ENCODE measurements at regions not wholly inside any gene's neighbourhood (a gene's known extent, or its start where the extent isn't known, plus 50 kb on each side); places are given as distances from the start of the nearest gene placed in this dataset.

- TF ChIP-seq, protein P1, sequence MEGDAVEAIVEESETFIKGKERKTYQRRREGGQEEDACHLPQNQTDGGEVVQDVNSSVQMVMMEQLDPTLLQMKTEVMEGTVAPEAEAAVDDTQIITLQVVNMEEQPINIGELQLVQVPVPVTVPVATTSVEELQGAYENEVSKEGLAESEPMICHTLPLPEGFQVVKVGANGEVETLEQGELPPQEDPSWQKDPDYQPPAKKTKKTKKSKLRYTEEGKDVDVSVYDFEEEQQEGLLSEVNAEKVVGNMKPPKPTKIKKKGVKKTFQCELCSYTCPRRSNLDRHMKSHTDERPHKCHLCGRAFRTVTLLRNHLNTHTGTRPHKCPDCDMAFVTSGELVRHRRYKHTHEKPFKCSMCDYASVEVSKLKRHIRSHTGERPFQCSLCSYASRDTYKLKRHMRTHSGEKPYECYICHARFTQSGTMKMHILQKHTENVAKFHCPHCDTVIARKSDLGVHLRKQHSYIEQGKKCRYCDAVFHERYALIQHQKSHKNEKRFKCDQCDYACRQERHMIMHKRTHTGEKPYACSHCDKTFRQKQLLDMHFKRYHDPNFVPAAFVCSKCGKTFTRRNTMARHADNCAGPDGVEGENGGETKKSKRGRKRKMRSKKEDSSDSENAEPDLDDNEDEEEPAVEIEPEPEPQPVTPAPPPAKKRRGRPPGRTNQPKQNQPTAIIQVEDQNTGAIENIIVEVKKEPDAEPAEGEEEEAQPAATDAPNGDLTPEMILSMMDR (IDR thresholded peaks at IDR 0.05; ENCODE audit: low read depth, low read length), result no peak
- no peak for DNase-seq
Measured at GRCh38 chr5:82624062-82624461, 345.9 kb upstream of the RPS23 start.

DNA sequence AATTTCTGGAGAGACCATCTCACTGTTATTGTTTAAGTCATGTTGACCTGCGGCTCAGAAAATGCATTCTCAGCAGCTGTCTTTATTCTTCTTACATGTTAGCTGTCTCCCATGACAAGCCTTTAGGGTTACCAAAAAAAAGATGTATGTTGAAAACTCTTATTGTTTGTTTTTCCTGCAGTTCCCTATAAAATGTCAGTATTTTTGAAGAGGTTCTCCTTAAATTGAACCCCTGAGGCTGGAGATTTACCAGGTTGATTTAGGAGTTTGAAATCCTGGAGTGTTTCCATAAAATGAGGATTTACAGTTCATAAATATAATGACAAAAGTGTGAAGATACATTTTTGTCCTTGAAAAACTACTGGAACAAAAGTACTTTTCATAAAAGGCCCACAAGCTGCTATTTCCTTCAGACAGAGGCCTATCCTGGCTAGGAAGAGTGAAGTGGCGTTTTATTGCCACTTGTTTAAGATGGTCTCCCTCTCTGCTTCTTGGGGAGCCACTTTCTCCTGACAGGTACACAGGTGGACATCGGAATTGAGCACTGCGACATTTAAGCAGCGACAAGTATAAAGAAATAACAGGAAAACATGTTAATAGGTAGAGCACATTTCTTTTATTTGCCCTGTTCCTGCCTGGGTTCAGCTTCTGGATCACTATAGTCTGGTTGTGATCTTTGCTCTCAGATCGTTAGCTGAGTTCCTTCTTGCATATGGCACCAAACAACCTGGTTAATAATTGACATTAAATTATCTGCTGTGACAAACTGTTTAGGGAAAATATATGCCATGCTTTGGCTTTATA lies 344.8 kb upstream of the RPS23 start:
- H3K27me3 ChIP-seq, result no peaks in the 10 kb centered on the region
- TF ChIP-seq, protein P1 (IDR thresholded peaks at IDR 0.05; ENCODE audit: low read depth, low read length), result no peak
- H3K4me3 ChIP-seq (ENCODE audit: low read depth, low read length), result no peak overlapping the region
- no peaks in the 10 kb centered on the region for H3K9me3 ChIP-seq
- no peak for DNase-seq
- H3K4me1 ChIP-seq, result no peaks in the 10 kb centered on the region
- no peaks in the 10 kb centered on the region for H3K36me3 ChIP-seq

More at GRCh38 chr5:82624062-82624461, 345.9 kb upstream of the RPS23 start:
- Histone ChIP-seq H3K4me3 (ENCODE audit: low read depth, low read length) (no peak overlapping the region), H3K36me3 (no peaks in the 10 kb centered on the region), H3K4me1 (no peaks in the 10 kb centered on the region), H3K27me3 (no peaks in the 10 kb centered on the region), H3K9me3 (no peaks in the 10 kb centered on the region)

- no peaks in the 10 kb centered on the region for H3K27me3 ChIP-seq
- no peaks in the 10 kb centered on the region for H3K4me1 ChIP-seq
- DNase-seq, result no peak
- H3K9me3 ChIP-seq, result no peaks in the 10 kb centered on the region
- H3K4me3 ChIP-seq (ENCODE audit: low read depth, low read length), result no peak overlapping the region
- TF ChIP-seq, protein P1 (IDR thresholded peaks at IDR 0.05; ENCODE audit: low read depth, low read length), result no peak
- H3K36me3 ChIP-seq, result no peaks in the 10 kb centered on the region
Measured at GRCh38 chr5:82622205-82622604, 344.1 kb upstream of the RPS23 start.

DNA sequence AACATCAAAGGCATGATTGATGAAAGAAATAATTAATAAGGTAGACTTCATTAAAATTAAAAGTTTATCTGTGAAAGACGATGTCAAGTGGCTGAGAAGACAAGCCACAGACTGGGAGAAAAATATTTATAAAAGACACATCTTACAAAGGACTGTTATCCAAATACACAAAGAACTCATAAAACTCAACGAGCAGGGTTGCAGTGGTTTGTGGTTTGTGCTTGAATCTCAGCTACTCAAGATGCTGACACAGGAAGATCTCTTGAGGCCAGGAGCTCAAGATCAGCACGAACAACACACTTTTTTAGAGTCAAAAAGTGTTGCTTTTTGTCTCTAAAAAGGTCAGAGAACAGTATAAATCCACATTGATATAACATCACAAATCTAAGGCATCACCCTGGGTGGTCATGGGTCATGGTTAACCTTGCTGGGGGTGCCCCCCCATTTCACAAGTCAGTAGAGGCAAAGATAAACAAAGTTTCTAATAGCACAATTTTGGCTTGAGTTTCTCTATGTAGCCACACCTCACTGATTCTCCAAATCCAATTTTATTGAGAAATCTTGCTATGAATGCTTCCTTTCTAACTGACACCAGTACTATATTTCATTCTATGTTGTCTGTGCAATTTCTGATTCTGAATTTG lies 342.9 kb upstream of the RPS23 start:
- Histone ChIP-seq H3K9me3 (no peaks in the 10 kb centered on the region), H3K4me1 (no peaks in the 10 kb centered on the region), H3K4me3 (ENCODE audit: low read depth, low read length) (no peak overlapping the region), H3K27me3 (no peaks in the 10 kb centered on the region), H3K36me3 (no peaks in the 10 kb centered on the region)
- TF ChIP-seq, protein P1 (IDR thresholded peaks at IDR 0.05; ENCODE audit: low read depth, low read length), result no peak
- DNase-seq, result no peak

DNA sequence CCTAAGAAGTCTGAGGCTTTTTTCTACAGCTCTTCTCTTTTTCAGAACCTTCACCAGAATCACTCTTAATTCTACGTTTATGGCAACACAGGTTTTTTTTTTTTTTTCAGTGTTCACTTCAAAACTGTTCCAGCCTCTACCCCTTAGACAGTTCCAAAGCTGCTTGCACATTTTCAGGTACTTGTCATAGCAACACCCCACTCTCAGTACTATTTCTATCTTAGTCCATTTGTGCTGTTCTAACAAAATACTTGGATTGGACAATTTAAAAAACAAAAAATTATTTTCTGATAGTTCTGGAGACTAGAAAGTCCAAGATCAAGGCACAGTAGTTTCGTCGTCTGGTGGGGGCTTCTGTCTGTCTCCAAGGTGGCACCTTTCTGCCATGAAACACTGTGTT lies 340.9 kb upstream of the RPS23 start:
- no peak for DNase-seq
- no peaks in the 10 kb centered on the region for H3K27me3 ChIP-seq
- H3K9me3 ChIP-seq, result no peaks in the 10 kb centered on the region

More for the DNA sequence above, 340.9 kb upstream of the RPS23 start:
- TF ChIP-seq, protein P1 (IDR thresholded peaks at IDR 0.05; ENCODE audit: low read depth, low read length), result no peak
- no peaks in the 10 kb centered on the region for H3K36me3 ChIP-seq
- no peaks in the 10 kb centered on the region for H3K4me1 ChIP-seq
- no peak overlapping the region for H3K4me3 ChIP-seq (ENCODE audit: low read depth, low read length)

Data from BE2C (cell line).